ENCODE measurements at regions not wholly inside any gene's neighbourhood (a gene's known extent, or its start where the extent isn't known, plus 50 kb on each side); places are given as distances from the start of the nearest gene placed in this dataset.

- TF ChIP-seq MAX (IDR thresholded peaks at IDR 0.05; ENCODE audit: low read depth) = no peak
- TF ChIP-seq CTCF (IDR thresholded peaks at IDR 0.05) = no peak
- no peak for TF ChIP-seq NRF1 (IDR thresholded peaks at IDR 0.05; ENCODE audit: low read depth, low read length)
- no peak for TF ChIP-seq MXI1 (IDR thresholded peaks at IDR 0.05; ENCODE audit: low read depth, low read length)
- no peak for TF ChIP-seq NFIC (IDR thresholded peaks at IDR 0.05; ENCODE audit: borderline replicate concordance)
- no peak for TF ChIP-seq REST (IDR thresholded peaks at IDR 0.05; ENCODE audit: low read depth, low read length)
- no peak for TF ChIP-seq EP300 (IDR thresholded peaks at IDR 0.05; ENCODE audit: borderline replicate concordance in 1 of 2, low read depth in 1 of 2, low read length in 1 of 2)
- TF ChIP-seq MEF2A (IDR thresholded peaks at IDR 0.05; ENCODE audit: borderline replicate concordance, low read depth) = no peak
These were observed 156.1 kb upstream of the PLXNA4 start for GRCh38 chr7:132732321-132732865.
